ENCODE measurements at regions not wholly inside any gene's neighbourhood (a gene's known extent, or its start where the extent isn't known, plus 50 kb on each side); places are given as distances from the start of the nearest gene placed in this dataset.

GRCh38 chr5:174189654-174190541 lies 144.4 kb downstream of the NSG2 start:
- TF ChIP-seq GABPA (IDR thresholded peaks at IDR 0.05 in 1 of 2, conservative IDR thresholded peaks at IDR 0.05 in 1 of 2) (peak in 1 of 2 donors; percentile 39), ZBTB33 (IDR thresholded peaks at IDR 0.05) (peak; percentile 70), CTCF (IDR thresholded peaks at IDR 0.05; ENCODE audit: low read depth, low read length, missing input control) (no peak), YY1 (IDR thresholded peaks at IDR 0.05) (peak; percentile 61), RAD21 (IDR thresholded peaks at IDR 0.05) (peak in 1 of 2 donors; percentile 58)
